PC-3 (cell line): ENCODE measurements at regions not wholly inside any gene's neighbourhood (a gene's known extent, or its start where the extent isn't known, plus 50 kb on each side); places are given as distances from the start of the nearest gene placed in this dataset.

Experiments used
- ATAC-seq: fragments of 200-7000 bp; cut with Tn5 transposase; 2 replicates; pipeline ENCODE4 v1.9.1; 2020; ENCODE audit warnings: mild to moderate bottlenecking, moderate library complexity
- BruUV-seq: library from RNA; stranded (reverse); fragments of 400-500 nt; replicated peaks from 2 replicates; lab custom pipeline; 2021; lab: Mats Ljungman, UMichigan
- CTCF ChIA-PET: fragments of 300-600 bp; sonication (Branson Sonifier 250); formaldehyde crosslinking; loops from one replicate; lab custom pipeline; 2022; ENCODE audit warnings: antibody characterized with exemption; lab: Charles Lee
- POLR2A ChIA-PET: fragments of 300-600 bp; sonication (Branson Sonifier 250); formaldehyde crosslinking; loops from one replicate; lab custom pipeline; 2022; ENCODE audit warnings: antibody characterized with exemption; ENCODE audit not compliant: unreplicated experiment; lab: Charles Lee
- DNase-seq: peaks from one replicate; pipeline ENCODE4 v3.0.0-alpha.2; 2015
- H2AFZ ChIP-seq: fragments of 300-600 bp; sonication (generic); 2 replicates; pipeline ENCODE4 v1.6.0; 2016; ENCODE audit warnings: antibody characterized with exemption, low read length
- H3F3A ChIP-seq: fragments of 300-600 bp; sonication (generic); one replicate; pipeline ENCODE4 v1.6.0; 2017; ENCODE audit warnings: antibody characterized with exemption, low read length, control low read depth, mild to moderate bottlenecking; ENCODE audit not compliant: unreplicated experiment
- H3K27ac ChIP-seq: fragments of 300-600 bp; sonication (generic); 2 replicates; pipeline ENCODE4 v1.5.1; 2016; ENCODE audit warnings: mild to moderate bottlenecking, low read length
- H3K27me3 ChIP-seq: fragments of 300-600 bp; sonication (generic); 2 replicates; pipeline ENCODE4 v1.6.1; 2016; ENCODE audit warnings: low read length, mixed read lengths
- H3K36me3 ChIP-seq: fragments of 300-600 bp; sonication (generic); 2 replicates; pipeline ENCODE4 v1.6.1; 2016; ENCODE audit warnings: low read depth, mixed run types, low read length, mixed read lengths
- H3K4me1 ChIP-seq: fragments of 300-600 bp; sonication (generic); 2 replicates; pipeline ENCODE4 v1.5.1; 2016; ENCODE audit warnings: low read length; ENCODE audit not compliant: insufficient read depth
- H3K4me2 ChIP-seq: fragments of 300-600 bp; sonication (generic); 2 replicates; pipeline ENCODE4 v1.6.0; 2016; ENCODE audit warnings: low read length
- H3K4me3 ChIP-seq: fragments of 300-600 bp; sonication (generic); 2 replicates; pipeline ENCODE4 v1.5.1; 2016; ENCODE audit warnings: mild to moderate bottlenecking, low read length, mixed read lengths
- H3K79me2 ChIP-seq: fragments of 300-600 bp; sonication (generic); 2 replicates; pipeline ENCODE4 v1.6.1; 2017; ENCODE audit warnings: low read length, mixed read lengths
- H3K9ac ChIP-seq: fragments of 300-600 bp; sonication (generic); 2 replicates; pipeline ENCODE4 v1.6.0; 2016; ENCODE audit warnings: mild to moderate bottlenecking, low read length
- H3K9me2 ChIP-seq: fragments of 300-600 bp; sonication (generic); replicated peaks from 2 replicates; pipeline ENCODE4 v1.6.1; 2016; ENCODE audit warnings: mixed run types, low read length, mixed read lengths
- H3K9me3 ChIP-seq: fragments of 300-600 bp; sonication (generic); 2 replicates; pipeline ENCODE4 v1.6.1; 2016; ENCODE audit warnings: low read length, mixed read lengths
- H4K20me1 ChIP-seq: fragments of 300-600 bp; sonication (generic); 2 replicates; pipeline ENCODE4 v1.6.1; 2016; ENCODE audit warnings: low read length, mixed read lengths
- EZH2 ChIP-seq: fragments of 300-600 bp; sonication (generic); IDR thresholded peaks from one replicate; pipeline ENCODE4 v1.6.1; 2017; ENCODE audit warnings: antibody characterized with exemption, mild to moderate bottlenecking, low read length; ENCODE audit not compliant: unreplicated experiment
- EZH2phosphoT487 ChIP-seq: fragments of 300-600 bp; sonication (generic); IDR thresholded peaks from 2 replicates; pipeline ENCODE4 v1.6.1; 2018; ENCODE audit warnings: mild to moderate bottlenecking, antibody characterized with exemption, low read length, borderline replicate concordance
- intact Hi-C: fragments of 100-400 bp; cut with micrococcal nuclease; formaldehyde crosslinking; loops from 2 replicates; pipeline ENCODE4 v1.9.0; 2023
- TF ChIP-seq, protein P1 (sequence below): fragments of 300-600 bp; sonication (generic); conservative IDR thresholded peaks from 2 replicates; pipeline ENCODE4 v1.5.1; 2017; ENCODE audit warnings: antibody characterized with exemption, low read depth, mild to moderate bottlenecking, low read length

DNA sequence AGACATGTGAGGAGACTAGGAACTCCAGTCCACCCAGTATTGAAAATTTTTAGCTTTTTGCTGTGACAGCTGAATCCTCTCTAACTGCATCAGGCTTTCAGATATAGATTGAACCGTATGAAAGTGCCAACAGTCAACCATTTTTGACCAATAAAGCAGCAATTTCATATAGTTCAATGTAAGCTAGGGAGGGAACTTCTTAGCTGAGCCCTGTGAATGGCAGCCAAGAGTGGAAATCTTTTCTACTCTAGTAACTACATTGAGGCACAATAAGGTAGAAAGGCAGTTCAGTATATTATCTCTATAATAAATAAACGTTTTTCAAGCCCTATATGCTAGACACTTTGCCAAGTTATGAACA lies 96.3 kb upstream of the TANK start:
- Histone ChIP-seq H3K36me3 (no peaks in the 10 kb centered on the region), H3K79me2 (no peaks in the 10 kb centered on the region), H4K20me1 (no peaks in the 10 kb centered on the region), H3K27ac (no peak overlapping the region), H3K4me1 (peaks cover 3% of the 10 kb centered on the region; the same call in 1 of the 2 replicates), H3K9ac (no peak overlapping the region), H3K9me3 (no peaks in the 10 kb centered on the region), H3K4me2 (peak overlapping the region; percentile 9; the same call in 1 of the 2 replicates), H3K4me3 (no peak overlapping the region), H3K27me3 (no peaks in the 10 kb centered on the region), H3K9me2 (no peaks in the 10 kb centered on the region), H2AFZ (peak overlapping the region; percentile 35; the same call in 1 of the 2 replicates), H3F3A (no peaks in the 10 kb centered on the region)
- CTCF ChIA-PET, result interaction anchor here (0.5 to 1.5 kb wide), 7 partner anchors 20 to 1306 kb away, joined by 3 to 7 read pairs (median 4); no protein-coding TSS in a partner anchor
- BruUV-seq, result no TSS peak
- no peak for DNase-seq
- TF ChIP-seq, protein P1, sequence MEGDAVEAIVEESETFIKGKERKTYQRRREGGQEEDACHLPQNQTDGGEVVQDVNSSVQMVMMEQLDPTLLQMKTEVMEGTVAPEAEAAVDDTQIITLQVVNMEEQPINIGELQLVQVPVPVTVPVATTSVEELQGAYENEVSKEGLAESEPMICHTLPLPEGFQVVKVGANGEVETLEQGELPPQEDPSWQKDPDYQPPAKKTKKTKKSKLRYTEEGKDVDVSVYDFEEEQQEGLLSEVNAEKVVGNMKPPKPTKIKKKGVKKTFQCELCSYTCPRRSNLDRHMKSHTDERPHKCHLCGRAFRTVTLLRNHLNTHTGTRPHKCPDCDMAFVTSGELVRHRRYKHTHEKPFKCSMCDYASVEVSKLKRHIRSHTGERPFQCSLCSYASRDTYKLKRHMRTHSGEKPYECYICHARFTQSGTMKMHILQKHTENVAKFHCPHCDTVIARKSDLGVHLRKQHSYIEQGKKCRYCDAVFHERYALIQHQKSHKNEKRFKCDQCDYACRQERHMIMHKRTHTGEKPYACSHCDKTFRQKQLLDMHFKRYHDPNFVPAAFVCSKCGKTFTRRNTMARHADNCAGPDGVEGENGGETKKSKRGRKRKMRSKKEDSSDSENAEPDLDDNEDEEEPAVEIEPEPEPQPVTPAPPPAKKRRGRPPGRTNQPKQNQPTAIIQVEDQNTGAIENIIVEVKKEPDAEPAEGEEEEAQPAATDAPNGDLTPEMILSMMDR, result peak; percentile 23; the same call in 1 of the 2 replicates
- no peak for TF ChIP-seq EZH2phosphoT487
- peak; percentile 37 for ATAC-seq
- intact Hi-C loops, result loop anchor here (5.0 to 10.0 kb wide), 5 partner anchors 57 to 809 kb away; partner anchors contain the start of gene TANK
- POLR2A ChIA-PET, result interaction anchor here (0.7 kb wide), 1 partner anchor 14 kb away, joined by 3 read pairs; no protein-coding TSS in a partner anchor

DNA sequence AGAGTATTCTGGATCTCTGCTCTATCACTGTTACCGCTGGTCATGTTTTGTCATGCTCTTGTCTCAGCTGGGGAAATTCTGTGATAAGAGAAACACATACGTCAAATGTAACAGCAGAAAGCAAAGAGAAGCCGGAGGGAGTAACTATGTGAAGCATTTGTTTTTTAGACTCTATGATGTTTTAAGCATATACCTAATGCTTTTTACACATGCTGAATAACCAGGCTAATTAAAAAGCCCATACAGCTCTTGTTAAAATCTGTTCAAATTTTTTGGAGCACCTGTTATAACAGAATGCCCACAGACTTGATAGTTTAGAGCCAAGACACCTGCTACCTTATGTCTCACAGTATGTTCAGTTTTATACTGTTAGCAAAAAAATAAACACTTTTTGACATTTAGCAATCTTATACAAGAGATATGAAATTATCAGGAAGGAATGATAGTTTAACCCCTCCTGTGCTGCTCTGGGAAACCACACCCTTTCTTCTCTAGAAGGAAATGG lies 92.3 kb upstream of the TANK start:
- no peaks in the 10 kb centered on the region for H4K20me1 ChIP-seq
- no peak overlapping the region for H2AFZ ChIP-seq
- H3K4me2 ChIP-seq, result no peak overlapping the region
- no peak for ATAC-seq
- H3K9ac ChIP-seq, result no peak overlapping the region
- H3K9me3 ChIP-seq, result no peaks in the 10 kb centered on the region
- ChIA-PET CTCF (no interaction called here), POLR2A (no interaction called here)
- TF ChIP-seq EZH2 (no peak), EZH2phosphoT487 (no peak)
- TF ChIP-seq, protein P1, result no peak
- no peaks in the 10 kb centered on the region for H3K27me3 ChIP-seq
- no peaks in the 10 kb centered on the region for H3F3A ChIP-seq
- no peak overlapping the region for H3K4me3 ChIP-seq
- no peak overlapping the region for H3K27ac ChIP-seq
- no TSS peak for BruUV-seq
- no peaks in the 10 kb centered on the region for H3K36me3 ChIP-seq
- H3K4me1 ChIP-seq, result peaks cover 3% of the 10 kb centered on the region; the same call in 1 of the 2 replicates
- no peaks in the 10 kb centered on the region for H3K9me2 ChIP-seq
- intact Hi-C loops, result loop anchor here (10.0 kb wide), 2 partner anchors 97 to 813 kb away; partner anchors contain the start of gene TANK
- H3K79me2 ChIP-seq, result no peaks in the 10 kb centered on the region
- DNase-seq, result no peak

DNA sequence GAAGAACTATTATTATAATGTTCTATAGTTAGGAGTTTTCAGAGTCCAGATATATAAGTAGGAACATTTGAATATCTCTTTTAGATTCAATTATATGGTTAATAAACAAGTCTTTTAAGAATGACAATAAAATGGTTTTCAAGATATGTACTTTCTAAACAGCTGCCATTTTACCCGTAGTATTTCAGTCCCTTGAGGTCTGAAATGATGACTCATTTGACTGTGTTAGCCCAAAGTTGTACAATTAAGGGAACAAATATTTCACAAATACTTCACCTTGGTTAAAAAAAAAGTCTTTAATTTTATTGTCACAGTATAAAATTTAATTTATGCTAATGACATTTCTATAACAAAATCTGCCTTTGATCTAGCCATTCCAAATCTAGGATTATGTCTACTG lies 91.6 kb upstream of the TANK start:
- Histone ChIP-seq H3K9me3 (no peaks in the 10 kb centered on the region), H3K27ac (no peak overlapping the region), H3K36me3 (no peaks in the 10 kb centered on the region), H3K79me2 (no peaks in the 10 kb centered on the region), H3K4me3 (no peak overlapping the region), H3F3A (no peaks in the 10 kb centered on the region), H3K9me2 (no peaks in the 10 kb centered on the region), H3K9ac (no peak overlapping the region), H4K20me1 (no peaks in the 10 kb centered on the region), H3K27me3 (no peaks in the 10 kb centered on the region), H3K4me1 (no peaks in the 10 kb centered on the region), H3K4me2 (no peak overlapping the region), H2AFZ (no peak overlapping the region)
- DNase-seq, result no peak
- intact Hi-C loops, result loop anchor here (10.0 kb wide), 2 partner anchors 96 to 814 kb away; partner anchors contain the start of gene TANK
- TF ChIP-seq, protein P1, result no peak
- TF ChIP-seq EZH2 (no peak), EZH2phosphoT487 (no peak)
- no TSS peak for BruUV-seq
- no peak for ATAC-seq
- CTCF ChIA-PET, result no interaction called here
- POLR2A ChIA-PET, result no interaction called here
